DOHH2 (cell line): ENCODE measurements at regions not wholly inside any gene's neighbourhood (a gene's known extent, or its start where the extent isn't known, plus 50 kb on each side); places are given as distances from the start of the nearest gene placed in this dataset.
"Not testable (repeated sequence)": the region's sequence is repeated elsewhere in the genome, so short reads cannot be mapped to it uniquely, and the experiment has no call there.

Source experiments
- H3F3A ChIP-seq: fragments of 200-600 bp; sonication (generic), shearing (Covaris generic); 2 replicates; pipeline ENCODE4 v1.6.0; 2016; ENCODE audit warnings: antibody characterized with exemption, mild to moderate bottlenecking; ENCODE audit not compliant: control insufficient read depth, insufficient read depth
- H3K27ac ChIP-seq: fragments of 200-600 bp; sonication (generic); 2 replicates; pipeline ENCODE4 v1.5.1; 2014; ENCODE audit warnings: low read depth, mild to moderate bottlenecking, low read length, moderate library complexity
- H3K27me3 ChIP-seq: fragments of 200-600 bp; sonication (generic); 2 replicates; pipeline ENCODE4 v1.6.1; 2014; ENCODE audit warnings: mild to moderate bottlenecking, low read length, mixed read lengths; ENCODE audit not compliant: control insufficient read depth
- H3K36me3 ChIP-seq: fragments of 200-600 bp; sonication (generic); 2 replicates; pipeline ENCODE4 v1.6.1; 2014; ENCODE audit warnings: mild to moderate bottlenecking, low read length, moderate library complexity, mixed read lengths; ENCODE audit not compliant: control insufficient read depth
- H3K4me1 ChIP-seq: fragments of 200-600 bp; sonication (generic); 2 replicates; pipeline ENCODE4 v1.6.1; 2014; ENCODE audit warnings: mild to moderate bottlenecking, low read length, mixed read lengths; ENCODE audit not compliant: control insufficient read depth
- H3K4me2 ChIP-seq: fragments of 200-600 bp; sonication (generic); 2 replicates; pipeline ENCODE4 v1.6.0; 2014; ENCODE audit warnings: mild to moderate bottlenecking, low read length, moderate library complexity
- H3K4me3 ChIP-seq: fragments of 200-600 bp; sonication (generic); 2 replicates; pipeline ENCODE4 v1.5.1; 2014; ENCODE audit warnings: mild to moderate bottlenecking, low read length, mixed read lengths
- H3K79me2 ChIP-seq: fragments of 200-600 bp; sonication (generic); 2 replicates; pipeline ENCODE4 v1.6.1; 2014; ENCODE audit warnings: mild to moderate bottlenecking, low read length, mixed read lengths; ENCODE audit not compliant: control insufficient read depth
- H3K9me2 ChIP-seq: fragments of 200-600 bp; sonication (generic); replicated peaks from 2 replicates; pipeline ENCODE4 v1.6.1; 2014; ENCODE audit warnings: mild to moderate bottlenecking, low read length, mixed read lengths; ENCODE audit not compliant: control insufficient read depth
- H3K9me3 ChIP-seq: fragments of 200-600 bp; sonication (generic); 2 replicates; pipeline ENCODE4 v1.6.1; 2014; ENCODE audit warnings: antibody characterized with exemption, low read length, mixed read lengths; ENCODE audit not compliant: control insufficient read depth, insufficient read depth
- H4K20me1 ChIP-seq: fragments of 200-600 bp; sonication (generic); 2 replicates; pipeline ENCODE4 v1.6.0; 2014; ENCODE audit warnings: low read depth, mild to moderate bottlenecking, antibody characterized with exemption, low read length, moderate library complexity; ENCODE audit not compliant: control insufficient read depth, insufficient read depth
- EZH2phosphoT487 ChIP-seq: fragments of 200-600 bp; sonication (generic); IDR thresholded peaks from 2 replicates; pipeline ENCODE4 v1.6.1; 2017; ENCODE audit warnings: borderline replicate concordance, mild to moderate bottlenecking, antibody characterized with exemption, low read length, moderate library complexity, mixed read lengths
- TF ChIP-seq, protein P1 (sequence below): fragments of 200-600 bp; sonication (generic); IDR thresholded peaks from one replicate; pipeline ENCODE4 v1.5.1; 2014; ENCODE audit warnings: antibody characterized with exemption, mild to moderate bottlenecking, low read depth, low read length; ENCODE audit not compliant: poor library complexity, severe bottlenecking

DNA sequence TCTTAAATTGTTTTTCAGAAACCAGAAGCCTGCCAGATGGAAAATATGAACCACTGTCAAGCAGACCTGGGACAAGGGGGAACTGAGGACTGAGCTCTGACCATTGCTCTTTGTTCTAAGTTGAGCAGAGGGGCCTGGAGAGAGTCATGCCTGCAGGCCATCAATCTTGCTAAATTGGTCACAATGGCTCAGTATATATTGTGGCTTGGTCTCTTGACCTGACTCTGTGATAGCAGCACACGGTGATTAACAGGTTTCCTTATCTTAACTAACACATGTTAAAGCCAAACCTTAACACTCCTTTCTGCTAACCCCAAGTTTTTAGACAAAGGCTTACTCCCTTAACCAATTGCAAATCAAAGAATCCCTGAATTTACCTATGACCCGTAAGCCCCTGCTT is 1281.2 kb upstream of the NUDT12 start:
- Histone ChIP-seq H3K9me2 (no peaks in the 10 kb centered on the region), H4K20me1 (no peaks in the 10 kb centered on the region), H3K36me3 (no peaks in the 10 kb centered on the region), H3K4me3 (no peak overlapping the region), H3K79me2 (no peaks in the 10 kb centered on the region), H3F3A (no peaks in the 10 kb centered on the region), H3K4me2 (no peak overlapping the region), H3K4me1 (no peaks in the 10 kb centered on the region), H3K9me3 (no peaks in the 10 kb centered on the region), H3K27me3 (no peaks in the 10 kb centered on the region), H3K27ac (no peak overlapping the region)
- TF ChIP-seq, protein P1, sequence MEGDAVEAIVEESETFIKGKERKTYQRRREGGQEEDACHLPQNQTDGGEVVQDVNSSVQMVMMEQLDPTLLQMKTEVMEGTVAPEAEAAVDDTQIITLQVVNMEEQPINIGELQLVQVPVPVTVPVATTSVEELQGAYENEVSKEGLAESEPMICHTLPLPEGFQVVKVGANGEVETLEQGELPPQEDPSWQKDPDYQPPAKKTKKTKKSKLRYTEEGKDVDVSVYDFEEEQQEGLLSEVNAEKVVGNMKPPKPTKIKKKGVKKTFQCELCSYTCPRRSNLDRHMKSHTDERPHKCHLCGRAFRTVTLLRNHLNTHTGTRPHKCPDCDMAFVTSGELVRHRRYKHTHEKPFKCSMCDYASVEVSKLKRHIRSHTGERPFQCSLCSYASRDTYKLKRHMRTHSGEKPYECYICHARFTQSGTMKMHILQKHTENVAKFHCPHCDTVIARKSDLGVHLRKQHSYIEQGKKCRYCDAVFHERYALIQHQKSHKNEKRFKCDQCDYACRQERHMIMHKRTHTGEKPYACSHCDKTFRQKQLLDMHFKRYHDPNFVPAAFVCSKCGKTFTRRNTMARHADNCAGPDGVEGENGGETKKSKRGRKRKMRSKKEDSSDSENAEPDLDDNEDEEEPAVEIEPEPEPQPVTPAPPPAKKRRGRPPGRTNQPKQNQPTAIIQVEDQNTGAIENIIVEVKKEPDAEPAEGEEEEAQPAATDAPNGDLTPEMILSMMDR, result no peak
- TF ChIP-seq EZH2phosphoT487, result no peak

GRCh38 chr5:104840284-104840683 is 1277.7 kb upstream of the NUDT12 start:
- Histone ChIP-seq H3K9me2 (no peaks in the 10 kb centered on the region), H3K27me3 (no peaks in the 10 kb centered on the region), H3K27ac (no peak overlapping the region), H3K36me3 (no peaks in the 10 kb centered on the region), H3K4me3 (no peak overlapping the region), H3K79me2 (no peaks in the 10 kb centered on the region), H3K4me2 (no peak overlapping the region), H3K4me1 (no peaks in the 10 kb centered on the region), H3K9me3 (no peaks in the 10 kb centered on the region), H4K20me1 (no peaks in the 10 kb centered on the region), H3F3A (no peaks in the 10 kb centered on the region)
- TF ChIP-seq, protein P1, result no peak
- TF ChIP-seq EZH2phosphoT487, result no peak

GRCh38 chr5:104831515-104831914 is 1268.9 kb upstream of the NUDT12 start:
- H3K9me3 ChIP-seq, H3K27me3 ChIP-seq, H3K4me3 ChIP-seq, H3K9me2 ChIP-seq, H3K36me3 ChIP-seq, H4K20me1 ChIP-seq, H3K79me2 ChIP-seq, H3K4me2 ChIP-seq, H3F3A ChIP-seq, H3K4me1 ChIP-seq, H3K27ac ChIP-seq: not testable (repeated sequence)

DNA sequence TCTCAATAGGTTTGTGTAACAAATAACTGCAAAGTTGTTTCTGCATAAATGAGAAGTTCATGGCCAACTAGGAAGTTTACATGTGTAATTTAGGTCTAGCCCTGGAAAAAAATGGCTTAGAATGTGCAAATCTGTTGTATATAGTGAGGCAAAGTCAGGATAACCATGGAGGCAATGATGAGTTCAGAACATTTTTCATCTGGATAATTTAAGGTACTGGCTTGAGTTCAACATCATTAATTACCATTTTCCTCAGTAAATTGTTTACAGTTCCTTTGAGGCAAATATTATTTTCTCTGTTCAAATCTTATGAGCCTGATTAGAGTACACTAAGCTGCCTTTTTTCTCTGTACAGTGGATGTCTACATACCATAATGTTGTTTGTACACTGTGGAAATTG is 1259.0 kb upstream of the NUDT12 start:
- Histone ChIP-seq H3K27ac (no peak overlapping the region), H3K79me2 (no peaks in the 10 kb centered on the region), H4K20me1 (no peaks in the 10 kb centered on the region), H3K9me2 (no peaks in the 10 kb centered on the region), H3K4me2 (no peak overlapping the region), H3K27me3 (no peaks in the 10 kb centered on the region), H3K4me3 (no peak overlapping the region), H3K4me1 (no peaks in the 10 kb centered on the region), H3K9me3 (no peaks in the 10 kb centered on the region), H3F3A (no peaks in the 10 kb centered on the region), H3K36me3 (no peaks in the 10 kb centered on the region)
- TF ChIP-seq EZH2phosphoT487, result no peak
- TF ChIP-seq, protein P1, result no peak
